ENCODE measurements at regions not wholly inside any gene's neighbourhood (a gene's known extent, or its start where the extent isn't known, plus 50 kb on each side); places are given as distances from the start of the nearest gene placed in this dataset.
A peak's percentile ranks its signal among the peaks of the same experiment; 100 is the strongest.
"Not testable (repeated sequence)": the region's sequence is repeated elsewhere in the genome, so short reads cannot be mapped to it uniquely, and the experiment has no call there.

- H3K4me2 ChIP-seq (ENCODE audit: insufficient read depth, low read length); H3K79me2 ChIP-seq (ENCODE audit: control insufficient read depth, insufficient read depth, low read length); ATAC-seq; H3K27ac ChIP-seq (ENCODE audit: extremely low read depth, low read depth, low read length); H3K4me3 ChIP-seq; DNase-seq (ENCODE audit: extremely low read depth in 1 of 4, low spot score in 3 of 4); in situ Hi-C loops (cut with MboI); H3K9ac ChIP-seq (ENCODE audit: insufficient read depth in 1 of 2, low read depth in 2 of 2, low read length in 2 of 2); H2AFZ ChIP-seq (ENCODE audit: low read depth, low read length); H3K9me3 ChIP-seq (replicated peaks; ENCODE audit: control insufficient read depth, insufficient read depth, low read depth, low read length); intact Hi-C loops (cut with micrococcal nuclease); FAIRE-seq; CTCF ChIA-PET (ENCODE audit: low intra/inter-chr PET ratio); H3K36me3 ChIP-seq (ENCODE audit: control insufficient read depth, insufficient read depth, low read length); BruUV-seq (replicated peaks); H3K9me1 ChIP-seq (ENCODE audit: control insufficient read depth, insufficient read depth, low read length); POLR2A ChIA-PET; H4K20me1 ChIP-seq (replicated peaks; ENCODE audit: control insufficient read depth, insufficient read depth, low read length): not testable (repeated sequence)
- WGBS (ENCODE audit: insufficient coverage, low coverage, missing lambda C conversion rate) = 0% methylated on average over 3 of the region's 4 CpGs
- Histone ChIP-seq H3K4me1 (replicated peaks in 1 of 2; ENCODE audit: control insufficient read depth in 2 of 2, insufficient read depth in 2 of 2, low read length in 2 of 2) (peaks cover 0 to 16% of the 10 kb centered on the region in 2 experiments; a peak in 2 of 5 replicates), H3K27me3 (ENCODE audit: control insufficient read depth in 2 of 2, insufficient read depth in 2 of 2, low read length in 2 of 2) (peaks cover 3 to 26% of the 10 kb centered on the region in 2 experiments; a peak in 2 of 5 replicates)
- TF ChIP-seq MEIS2 (IDR thresholded peaks at IDR 0.05; ENCODE audit: partially characterized antibody) = peak; percentile 23
These were observed 131.6 kb downstream of the KCNJ12 start for GRCh38 chr17:21507806-21508205.

DNA sequence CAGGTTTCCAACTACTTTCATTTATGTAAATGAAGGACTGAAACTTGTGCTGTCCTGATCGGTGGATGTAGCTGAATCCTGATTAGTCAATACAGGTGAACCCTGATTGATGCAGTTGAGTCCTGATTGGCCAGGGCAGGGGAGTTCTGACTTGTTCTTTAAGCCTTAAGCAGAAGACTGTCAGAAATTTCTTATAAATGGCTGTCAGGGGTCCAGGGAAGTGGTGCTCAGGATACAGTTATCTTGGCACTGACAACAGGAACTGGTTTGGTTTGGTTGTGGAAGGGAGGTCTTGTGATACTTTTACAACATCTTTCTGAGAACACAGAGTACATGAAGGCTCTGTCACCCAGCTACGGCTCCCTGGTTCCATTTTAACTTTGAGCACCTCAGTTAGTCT lies 132.1 kb downstream of the KCNJ12 start:
- no peak for DNase-seq (ENCODE audit: extremely low read depth in 1 of 4, low spot score in 3 of 4)
- WGBS (ENCODE audit: insufficient coverage, low coverage, missing lambda C conversion rate) = 8% methylated on average over 2 of the region's 2 CpGs
- no peak for TF ChIP-seq NEUROD1 (IDR thresholded peaks at IDR 0.05; ENCODE audit: borderline replicate concordance, low read depth, low read length, partially characterized antibody)
- TF ChIP-seq, protein P1, sequence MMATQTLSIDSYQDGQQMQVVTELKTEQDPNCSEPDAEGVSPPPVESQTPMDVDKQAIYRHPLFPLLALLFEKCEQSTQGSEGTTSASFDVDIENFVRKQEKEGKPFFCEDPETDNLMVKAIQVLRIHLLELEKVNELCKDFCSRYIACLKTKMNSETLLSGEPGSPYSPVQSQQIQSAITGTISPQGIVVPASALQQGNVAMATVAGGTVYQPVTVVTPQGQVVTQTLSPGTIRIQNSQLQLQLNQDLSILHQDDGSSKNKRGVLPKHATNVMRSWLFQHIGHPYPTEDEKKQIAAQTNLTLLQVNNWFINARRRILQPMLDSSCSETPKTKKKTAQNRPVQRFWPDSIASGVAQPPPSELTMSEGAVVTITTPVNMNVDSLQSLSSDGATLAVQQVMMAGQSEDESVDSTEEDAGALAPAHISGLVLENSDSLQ (IDR thresholded peaks at IDR 0.05) = no peak
- no peak for TF ChIP-seq SAFB (IDR thresholded peaks at IDR 0.05; ENCODE audit: borderline replicate concordance, low read depth, low read length)
- no peak for TF ChIP-seq POU5F1 (IDR thresholded peaks at IDR 0.05; ENCODE audit: borderline replicate concordance, low read depth, low read length, partially characterized antibody)
- TF ChIP-seq ARID4B (CRISPR knock-in tag; IDR thresholded peaks at IDR 0.05) = no peak
- no peak for TF ChIP-seq CHD4 (IDR thresholded peaks at IDR 0.05; ENCODE audit: insufficient read depth, insufficient replicate concordance, low read depth, low read length, poor library complexity, severe bottlenecking)
- TF ChIP-seq ZEB2 (IDR thresholded peaks at IDR 0.05) = no peak
- no peak for TF ChIP-seq DIDO1 (tag; IDR thresholded peaks at IDR 0.05; ENCODE audit: low read depth)
- no peak for TF ChIP-seq PPARD (CRISPR knock-in tag; IDR thresholded peaks at IDR 0.05)

More for the DNA sequence above, 132.1 kb downstream of the KCNJ12 start:
- ChIA-PET POLR2A (no interaction called here), CTCF (ENCODE audit: low intra/inter-chr PET ratio) (no interaction called here)
- Histone ChIP-seq H2AFZ (ENCODE audit: low read depth, low read length) (no peak overlapping the region), H3K27ac (ENCODE audit: extremely low read depth, low read depth, low read length) (no peak overlapping the region), H3K9me3 (replicated peaks; ENCODE audit: control insufficient read depth, insufficient read depth, low read depth, low read length) (no peaks in the 10 kb centered on the region), H3K79me2 (ENCODE audit: control insufficient read depth, insufficient read depth, low read length) (no peaks in the 10 kb centered on the region), H3K4me2 (ENCODE audit: insufficient read depth, low read length) (no peak overlapping the region), H3K4me3 (no peak overlapping the region), H4K20me1 (replicated peaks; ENCODE audit: control insufficient read depth, insufficient read depth, low read length) (no peaks in the 10 kb centered on the region), H3K4me1 (replicated peaks in 1 of 2; ENCODE audit: control insufficient read depth in 2 of 2, insufficient read depth in 2 of 2, low read length in 2 of 2) (peaks cover 0 to 19% of the 10 kb centered on the region in 2 experiments; a peak in 2 of 5 replicates), H3K9me1 (ENCODE audit: control insufficient read depth, insufficient read depth, low read length) (no peaks in the 10 kb centered on the region), H3K27me3 (ENCODE audit: control insufficient read depth in 2 of 2, insufficient read depth in 2 of 2, low read length in 2 of 2) (peaks cover 3 to 26% of the 10 kb centered on the region in 2 experiments; a peak in 2 of 5 replicates), H3K36me3 (ENCODE audit: control insufficient read depth, insufficient read depth, low read length) (no peaks in the 10 kb centered on the region), H3K9ac (ENCODE audit: insufficient read depth in 1 of 2, low read depth in 2 of 2, low read length in 2 of 2) (no peak overlapping the region)
- intact Hi-C loops (cut with micrococcal nuclease) = no loop called here
- in situ Hi-C loops (cut with MboI) = no loop called here
- BruUV-seq (replicated peaks) = no TSS peak
- ATAC-seq = no peak
- no peak for FAIRE-seq
